ENCODE measurements at regions not wholly inside any gene's neighbourhood (a gene's known extent, or its start where the extent isn't known, plus 50 kb on each side); places are given as distances from the start of the nearest gene placed in this dataset.
"Not testable (repeated sequence)": the region's sequence is repeated elsewhere in the genome, so short reads cannot be mapped to it uniquely, and the experiment has no call there.

GRCh38 chr2:167787562-167787961 is 459.8 kb downstream of the STK39 start:
- no peak for TF ChIP-seq CTCF (IDR thresholded peaks at IDR 0.05; ENCODE audit: control insufficient read depth, extremely low read depth, insufficient read depth)
- DNase-seq (ENCODE audit: low read depth), result no peak
- H3K4me3 ChIP-seq (ENCODE audit: low read depth, low read length), result no peak overlapping the region

- no peak for DNase-seq (ENCODE audit: low read depth)
- TF ChIP-seq CTCF (IDR thresholded peaks at IDR 0.05; ENCODE audit: control insufficient read depth, extremely low read depth, insufficient read depth), result no peak
- H3K4me3 ChIP-seq (ENCODE audit: low read depth, low read length), result no peak overlapping the region
Measured at GRCh38 chr2:167787021-167787420, 460.4 kb downstream of the STK39 start.

GRCh38 chr2:167785606-167786216 is 461.7 kb downstream of the STK39 start:
- no peak overlapping the region for H3K4me3 ChIP-seq (ENCODE audit: low read depth, low read length)
- TF ChIP-seq CTCF (IDR thresholded peaks at IDR 0.05; ENCODE audit: control insufficient read depth, extremely low read depth, insufficient read depth), result no peak
- DNase-seq (ENCODE audit: low read depth), result no peak

- DNase-seq (ENCODE audit: low read depth), result no peak
- TF ChIP-seq CTCF (IDR thresholded peaks at IDR 0.05; ENCODE audit: control insufficient read depth, extremely low read depth, insufficient read depth), result no peak
- no peak overlapping the region for H3K4me3 ChIP-seq (ENCODE audit: low read depth, low read length)
Measured at GRCh38 chr2:167784084-167784425, 463.3 kb downstream of the STK39 start.

GRCh38 chr2:167783261-167784083 is 463.9 kb downstream of the STK39 start:
- no peak overlapping the region for H3K4me3 ChIP-seq (ENCODE audit: low read depth, low read length)
- TF ChIP-seq CTCF (IDR thresholded peaks at IDR 0.05; ENCODE audit: control insufficient read depth, extremely low read depth, insufficient read depth), result no peak
- no peak for DNase-seq (ENCODE audit: low read depth)

GRCh38 chr2:167781629-167782028 is 465.8 kb downstream of the STK39 start:
- DNase-seq (ENCODE audit: low read depth); H3K4me3 ChIP-seq (ENCODE audit: low read depth, low read length): not testable (repeated sequence)

GRCh38 chr2:167776359-167776758 is 471.0 kb downstream of the STK39 start:
- no peak overlapping the region for H3K4me3 ChIP-seq (ENCODE audit: low read depth, low read length)
- DNase-seq (ENCODE audit: low read depth), result no peak
- no peak for TF ChIP-seq CTCF (IDR thresholded peaks at IDR 0.05; ENCODE audit: control insufficient read depth, extremely low read depth, insufficient read depth)

Data from LNCaP clone FGC (cell line).